Brain microvascular endothelial cell (primary cell): ENCODE measurements at regions not wholly inside any gene's neighbourhood (a gene's known extent, or its start where the extent isn't known, plus 50 kb on each side); places are given as distances from the start of the nearest gene placed in this dataset.

Experiments used
- DNase-seq: peaks from one replicate; pipeline ENCODE4 v3.0.0-alpha.2; 2020
- H3K27ac ChIP-seq: fragments of 250-450 bp; sonication (Bioruptor Pico); 2 replicates; pipeline ENCODE4 v1.5.1; 2020; ENCODE audit warnings: mild to moderate bottlenecking, moderate library complexity
- H3K27me3 ChIP-seq: fragments of 250-450 bp; sonication (Bioruptor Pico); replicated peaks from 2 replicates; pipeline ENCODE4 v1.5.1; 2020; ENCODE audit warnings: mild to moderate bottlenecking
- H3K36me3 ChIP-seq: fragments of 250-450 bp; sonication (Bioruptor Pico); replicated peaks from 2 replicates; pipeline ENCODE4 v1.5.1; 2020; ENCODE audit warnings: mild to moderate bottlenecking
- H3K4me3 ChIP-seq: 2 replicates; pipeline ENCODE4 v1.5.1; 2011; ENCODE audit warnings: low read depth, mild to moderate bottlenecking, control low read depth, low read length, moderate library complexity
- in situ Hi-C: cut with HindIII; loops from 2 replicates; pipeline ENCODE4 v1.10.0; 2017; ENCODE audit warnings: low sequenced_read_pairs, low pct_ligation_motif_present
- TF ChIP-seq, protein P1 (sequence below): IDR thresholded peaks from 2 replicates; pipeline ENCODE4 v1.5.1; 2011; ENCODE audit warnings: low read depth, mild to moderate bottlenecking, moderate library complexity, low read length, control low read depth, inconsistent platforms; ENCODE audit errors: missing control alignments

DNA sequence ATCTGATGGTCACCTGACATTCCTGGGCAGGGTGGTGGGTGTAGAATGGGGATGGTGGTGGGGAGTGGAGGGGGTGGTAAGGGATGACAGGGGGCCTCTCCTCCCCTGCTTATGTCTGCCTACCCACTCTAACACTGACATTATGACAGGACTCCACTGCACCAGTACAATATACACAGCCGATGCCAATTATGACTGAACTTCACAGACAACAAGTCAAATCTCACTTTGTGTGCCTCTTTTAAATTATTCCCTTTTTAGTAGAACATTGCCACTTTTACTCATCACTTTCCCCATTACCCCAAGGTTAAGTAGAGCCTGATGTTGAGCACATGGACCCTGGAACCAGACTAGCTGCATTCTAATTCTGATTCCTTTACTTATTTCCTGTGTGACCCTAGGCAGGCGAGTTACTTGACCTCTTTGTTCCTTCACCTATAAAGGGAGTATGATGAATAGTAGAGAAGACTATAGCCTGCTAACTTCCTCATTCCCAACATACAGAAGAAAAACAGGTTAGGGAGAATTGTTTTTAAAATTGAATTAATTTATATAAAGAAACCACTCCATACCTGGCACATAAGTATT is 464.7 kb downstream of the DMRT2 start:
- Histone ChIP-seq H3K36me3 (no peaks in the 10 kb centered on the region), H3K27ac (no peak overlapping the region), H3K27me3 (no peaks in the 10 kb centered on the region), H3K4me3 (no peak overlapping the region)
- DNase-seq, result no peak
- in situ Hi-C loops, result no loop called here
- TF ChIP-seq, protein P1, sequence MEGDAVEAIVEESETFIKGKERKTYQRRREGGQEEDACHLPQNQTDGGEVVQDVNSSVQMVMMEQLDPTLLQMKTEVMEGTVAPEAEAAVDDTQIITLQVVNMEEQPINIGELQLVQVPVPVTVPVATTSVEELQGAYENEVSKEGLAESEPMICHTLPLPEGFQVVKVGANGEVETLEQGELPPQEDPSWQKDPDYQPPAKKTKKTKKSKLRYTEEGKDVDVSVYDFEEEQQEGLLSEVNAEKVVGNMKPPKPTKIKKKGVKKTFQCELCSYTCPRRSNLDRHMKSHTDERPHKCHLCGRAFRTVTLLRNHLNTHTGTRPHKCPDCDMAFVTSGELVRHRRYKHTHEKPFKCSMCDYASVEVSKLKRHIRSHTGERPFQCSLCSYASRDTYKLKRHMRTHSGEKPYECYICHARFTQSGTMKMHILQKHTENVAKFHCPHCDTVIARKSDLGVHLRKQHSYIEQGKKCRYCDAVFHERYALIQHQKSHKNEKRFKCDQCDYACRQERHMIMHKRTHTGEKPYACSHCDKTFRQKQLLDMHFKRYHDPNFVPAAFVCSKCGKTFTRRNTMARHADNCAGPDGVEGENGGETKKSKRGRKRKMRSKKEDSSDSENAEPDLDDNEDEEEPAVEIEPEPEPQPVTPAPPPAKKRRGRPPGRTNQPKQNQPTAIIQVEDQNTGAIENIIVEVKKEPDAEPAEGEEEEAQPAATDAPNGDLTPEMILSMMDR, result no peak

DNA sequence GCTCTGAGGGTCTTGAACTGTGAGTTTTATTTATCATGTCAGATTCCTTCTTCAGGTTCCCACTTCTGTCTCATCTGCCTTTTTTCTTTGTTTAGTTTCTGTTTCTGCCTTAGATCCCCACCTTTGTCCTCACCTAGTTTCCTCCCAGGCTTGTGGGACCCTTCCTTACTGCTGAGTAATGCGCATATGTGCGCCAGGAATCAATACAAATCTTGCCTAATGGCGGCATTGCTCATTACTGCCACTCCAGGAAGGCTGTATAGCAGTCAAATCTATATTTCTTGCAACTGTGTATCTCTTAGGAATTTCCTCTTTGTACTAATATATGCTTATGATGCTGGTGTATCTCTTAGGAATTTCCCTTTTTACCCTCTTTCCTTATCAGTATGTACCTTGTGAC is 465.4 kb downstream of the DMRT2 start:
- Histone ChIP-seq H3K4me3 (no peak overlapping the region), H3K27ac (no peak overlapping the region), H3K27me3 (no peaks in the 10 kb centered on the region), H3K36me3 (no peaks in the 10 kb centered on the region)
- no peak for DNase-seq
- in situ Hi-C loops, result no loop called here
- TF ChIP-seq, protein P1, result no peak

DNA sequence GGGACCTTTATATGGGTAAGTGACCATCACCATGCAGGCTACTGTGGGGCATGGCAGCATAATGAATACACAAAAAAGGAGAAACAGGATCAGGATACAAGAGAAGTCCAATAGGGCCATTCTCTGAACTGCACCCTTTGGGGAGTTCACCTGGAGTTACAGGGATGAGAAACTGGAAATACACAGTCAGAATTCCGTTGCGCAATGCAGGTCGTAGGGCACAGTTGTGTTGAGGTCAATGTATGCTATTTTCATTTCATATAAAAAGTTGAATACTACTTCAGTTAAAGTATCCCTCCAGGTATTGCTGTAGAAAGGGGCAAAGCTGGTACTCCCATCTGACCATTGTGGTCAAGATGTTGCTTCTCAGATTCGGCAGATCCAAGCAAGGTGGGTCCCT is 471.4 kb downstream of the DMRT2 start:
- no peak for DNase-seq
- no peak overlapping the region for H3K4me3 ChIP-seq
- no peak overlapping the region for H3K27ac ChIP-seq
- in situ Hi-C loops, result no loop called here
- TF ChIP-seq, protein P1, result no peak
- H3K27me3 ChIP-seq, result no peaks in the 10 kb centered on the region
- H3K36me3 ChIP-seq, result no peaks in the 10 kb centered on the region

DNA sequence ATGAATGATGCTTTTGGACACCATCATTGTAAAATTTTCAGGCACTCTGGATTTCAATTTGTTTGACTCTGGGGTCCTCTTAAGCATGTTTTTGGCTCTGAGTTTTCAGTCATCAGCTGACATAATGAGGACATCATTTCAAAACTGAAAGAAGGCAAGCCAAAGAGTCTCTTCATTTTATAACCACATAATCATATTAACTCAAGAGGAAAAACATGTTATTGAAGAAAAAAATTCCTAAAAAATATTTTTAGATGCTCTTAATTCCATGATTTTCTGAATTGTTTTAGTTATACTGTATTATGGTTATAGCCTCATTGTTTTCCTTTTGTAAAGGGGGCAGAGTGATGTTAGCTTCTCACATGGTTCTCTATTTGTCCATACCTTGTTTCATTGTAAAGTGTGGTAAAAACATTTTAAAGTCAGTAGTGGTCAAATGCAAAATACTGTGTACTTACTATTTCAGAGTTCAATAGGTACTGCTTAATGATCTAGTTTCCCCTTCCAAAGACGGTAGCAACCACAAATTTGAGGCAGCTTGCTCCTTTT is 472.1 kb downstream of the DMRT2 start:
- Histone ChIP-seq H3K4me3 (no peak overlapping the region), H3K27me3 (no peaks in the 10 kb centered on the region), H3K36me3 (no peaks in the 10 kb centered on the region), H3K27ac (no peak overlapping the region)
- TF ChIP-seq, protein P1, result no peak
- DNase-seq, result no peak
- in situ Hi-C loops, result no loop called here

- TF ChIP-seq, protein P1, result no peak
- H3K27ac ChIP-seq, result no peak overlapping the region
- no peaks in the 10 kb centered on the region for H3K36me3 ChIP-seq
- H3K27me3 ChIP-seq, result no peaks in the 10 kb centered on the region
- in situ Hi-C loops, result no loop called here
- DNase-seq, result no peak
- no peak overlapping the region for H3K4me3 ChIP-seq
Observed at GRCh38 chr9:1528456-1528855, 478.3 kb downstream of the DMRT2 start.

- TF ChIP-seq, protein P1, result no peak
- in situ Hi-C loops, result no loop called here
- no peak for DNase-seq
Observed at GRCh38 chr9:1530696-1531095, 480.5 kb downstream of the DMRT2 start.

More at GRCh38 chr9:1530696-1531095, 480.5 kb downstream of the DMRT2 start:
- Histone ChIP-seq H3K27me3 (no peaks in the 10 kb centered on the region), H3K27ac (no peak overlapping the region), H3K4me3 (no peak overlapping the region), H3K36me3 (no peaks in the 10 kb centered on the region)
